ENCODE measurements at regions not wholly inside any gene's neighbourhood (a gene's known extent, or its start where the extent isn't known, plus 50 kb on each side); places are given as distances from the start of the nearest gene placed in this dataset.

- H3K4me3 Mint-ChIP-seq: no peak overlapping the region
- Histone ChIP-seq H3K4me1 (ENCODE audit: control insufficient read depth in 1 of 2, insufficient read depth in 2 of 2, low read length in 2 of 2) (peaks cover 0 to 10% of the 10 kb centered on the region in 2 donors), H3K79me2 (ENCODE audit: insufficient read depth, low read length) (no peaks in the 10 kb centered on the region), H3K27ac (ENCODE audit: low read depth in 1 of 2, low read length in 2 of 2) (no peak overlapping the region), H3K27me3 (ENCODE audit: control insufficient read depth in 2 of 2, insufficient read depth in 2 of 2, low read length in 2 of 2) (no peaks in the 10 kb centered on the region), H3K9me3 (replicated peaks in 1 of 2; ENCODE audit: control insufficient read depth in 1 of 2, insufficient read depth in 1 of 2, low read length in 2 of 2) (no peaks in the 10 kb centered on the region), H4K20me1 (ENCODE audit: insufficient read depth, low read length) (no peaks in the 10 kb centered on the region), H3K36me3 (replicated peaks in 1 of 2; ENCODE audit: control insufficient read depth in 1 of 2, insufficient read depth in 2 of 2, low read length in 2 of 2) (no peaks in the 10 kb centered on the region), H2AFZ (ENCODE audit: insufficient read depth, low read depth, low read length, poor library complexity, severe bottlenecking) (no peak overlapping the region), H3K4me3 (replicated peaks in 1 of 3; ENCODE audit: low read depth in 2 of 3, low read length in 3 of 3) (no peak overlapping the region), H3K4me2 (replicated peaks; ENCODE audit: extremely low read depth, low read length, poor library complexity, severe bottlenecking) (no peak overlapping the region), H3K9ac (ENCODE audit: insufficient read depth, low read length, poor library complexity, severe bottlenecking) (no peak overlapping the region)
- peaks cover 16% of the 10 kb centered on the region for H3K4me1 Mint-ChIP-seq
- intact Hi-C loops (cut with micrococcal nuclease): no loop called here
- no peak for DNase-seq
- H3K27ac Mint-ChIP-seq: no peak overlapping the region
- WGBS (ENCODE audit: insufficient coverage): no CpG with 5 or more reads among the region's 2 CpGs
- no peaks in the 10 kb centered on the region for H3K27me3 Mint-ChIP-seq (ENCODE audit: low read depth in 3 of 3)
- no peak for TF ChIP-seq CTCF (IDR thresholded peaks at IDR 0.05)
- H3K9me3 Mint-ChIP-seq: no peaks in the 10 kb centered on the region
- H3K36me3 Mint-ChIP-seq: no peaks in the 10 kb centered on the region
Observed at GRCh38 chr6:119683031-119683430, 333.5 kb upstream of the MAN1A1 start.

DNA sequence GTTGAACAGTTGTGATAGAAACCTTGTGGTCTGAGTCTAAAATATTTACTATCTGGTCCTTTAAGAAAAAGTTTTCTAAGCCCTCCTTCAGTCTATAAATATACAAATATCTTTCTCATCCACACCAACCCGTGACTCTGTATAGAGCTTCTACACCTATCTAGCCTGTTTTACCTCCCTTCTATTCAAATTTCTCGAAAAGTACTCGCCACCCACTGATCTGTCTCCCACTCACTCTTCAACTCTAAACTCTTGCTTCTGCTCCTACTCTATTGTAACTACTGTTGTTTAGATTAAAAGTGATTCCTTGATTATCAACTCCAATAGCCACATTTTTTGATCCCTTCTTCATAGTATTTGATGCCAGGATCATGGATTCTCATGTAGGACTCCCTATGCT, 329.4 kb upstream of the MAN1A1 start:
- Histone ChIP-seq H3K79me2 (ENCODE audit: insufficient read depth, low read length) (no peaks in the 10 kb centered on the region), H3K27me3 (ENCODE audit: control insufficient read depth in 2 of 2, insufficient read depth in 2 of 2, low read length in 2 of 2) (no peaks in the 10 kb centered on the region), H2AFZ (ENCODE audit: insufficient read depth, low read depth, low read length, poor library complexity, severe bottlenecking) (no peak overlapping the region), H3K4me3 (replicated peaks in 1 of 3; ENCODE audit: low read depth in 2 of 3, low read length in 3 of 3) (no peak overlapping the region), H3K9me3 (replicated peaks in 1 of 2; ENCODE audit: control insufficient read depth in 1 of 2, insufficient read depth in 1 of 2, low read length in 2 of 2) (no peaks in the 10 kb centered on the region), H4K20me1 (ENCODE audit: insufficient read depth, low read length) (no peaks in the 10 kb centered on the region), H3K27ac (ENCODE audit: low read depth in 1 of 2, low read length in 2 of 2) (no peak overlapping the region), H3K4me2 (replicated peaks; ENCODE audit: extremely low read depth, low read length, poor library complexity, severe bottlenecking) (no peak overlapping the region), H3K36me3 (replicated peaks in 1 of 2; ENCODE audit: control insufficient read depth in 1 of 2, insufficient read depth in 2 of 2, low read length in 2 of 2) (no peaks in the 10 kb centered on the region), H3K4me1 (ENCODE audit: control insufficient read depth in 1 of 2, insufficient read depth in 2 of 2, low read length in 2 of 2) (no peaks in the 10 kb centered on the region), H3K9ac (ENCODE audit: insufficient read depth, low read length, poor library complexity, severe bottlenecking) (no peak overlapping the region)
- Mint-ChIP-seq H3K36me3 (no peaks in the 10 kb centered on the region), H3K4me3 (no peak overlapping the region), H3K4me1 (no peaks in the 10 kb centered on the region), H3K9me3 (no peaks in the 10 kb centered on the region), H3K27ac (no peak overlapping the region), H3K27me3 (ENCODE audit: low read depth in 3 of 3) (no peaks in the 10 kb centered on the region)
- TF ChIP-seq CTCF (IDR thresholded peaks at IDR 0.05): no peak
- WGBS (ENCODE audit: insufficient coverage): 86% methylated on average over 1 of the region's 3 CpGs
- intact Hi-C loops (cut with micrococcal nuclease): no loop called here
- no peak for DNase-seq
